Uterus (tissue), 3 donors: ENCODE measurements at regions not wholly inside any gene's neighbourhood (a gene's known extent, or its start where the extent isn't known, plus 50 kb on each side); places are given as distances from the start of the nearest gene placed in this dataset.

Experiments
- DNase-seq, 2 donors: peaks; one replicate each; pipeline ENCODE4 v3.0.0-alpha.2; 2019 to 2020
- H3K27ac ChIP-seq, 2 donors: fragments of 200-600 bp; sonication (generic); 1 replicate in 1 of 2; 2 replicates in 1 of 2; pipeline ENCODE4 v1.5.1; 2016 to 2018
- H3K27me3 ChIP-seq, 2 donors: fragments of 200-600 bp; sonication (generic); one replicate each; pipeline ENCODE4 v1.5.1; 2018 to 2019; ENCODE audit warnings: control low read depth in 1 of 2
- H3K36me3 ChIP-seq, 2 donors: fragments of 200-600 bp; sonication (generic); one replicate each; pipeline ENCODE4 v1.5.1; 2019; ENCODE audit warnings: control low read depth in 1 of 2
- H3K4me1 ChIP-seq, 2 donors: fragments of 200-600 bp; sonication (generic); one replicate each; pipeline ENCODE4 v1.5.1; 2018 to 2019; ENCODE audit warnings: control low read depth in 1 of 2
- H3K4me3 ChIP-seq, 2 donors: fragments of 200-600 bp; sonication (generic); 1 replicate in 1 of 2; 2 replicates in 1 of 2; pipeline ENCODE4 v1.5.1; 2018 to 2019; ENCODE audit warnings: mild to moderate bottlenecking in 1 of 2
- H3K9me3 ChIP-seq, 2 donors: fragments of 200-600 bp; sonication (generic); one replicate each; pipeline ENCODE4 v1.5.1; 2019; ENCODE audit warnings: control low read depth in 1 of 2
- CTCF ChIP-seq, 4 experiments: fragments of 200-600 bp in 2 of 4; fragments of 450-650 bp in 2 of 4; sonication (generic) in 2 of 4; IDR thresholded peaks; one replicate each; pipeline ENCODE4 v1.5.1; 2016 to 2019; ENCODE audit warnings: antibody characterized with exemption in 4 of 4, mild to moderate bottlenecking in 2 of 4, moderate library complexity in 1 of 4
- POLR2A ChIP-seq, 2 donors: fragments of 450-650 bp; IDR thresholded peaks; one replicate each; pipeline ENCODE4 v1.6.1; 2016; ENCODE audit warnings: antibody characterized with exemption in 2 of 2, mild to moderate bottlenecking in 1 of 2, moderate library complexity in 1 of 2
- intact Hi-C: fragments of 100-400 bp; cut with DNase I; formaldehyde crosslinking; loops from one replicate; pipeline ENCODE4 v1.15.1; 2023; ENCODE audit warnings: low total_unique reads
- donor health status: DM: yes; HTN: yes; CAD: no.

GRCh38 chr9:81772144-81772543, 82.8 kb upstream of the TLE1 start:
- Histone ChIP-seq H3K36me3 (no peaks in the 10 kb centered on the region), H3K9me3 (no peaks in the 10 kb centered on the region), H3K27ac (no peak overlapping the region), H3K4me3 (no peak overlapping the region), H3K27me3 (no peaks in the 10 kb centered on the region), H3K4me1 (no peaks in the 10 kb centered on the region)
- DNase-seq, result no peak
- TF ChIP-seq POLR2A (IDR thresholded peaks at IDR 0.05) (no peak), CTCF (IDR thresholded peaks at IDR 0.05) (no peak)
- intact Hi-C loops, result no loop called here

- Histone ChIP-seq H3K9me3 (no peaks in the 10 kb centered on the region), H3K36me3 (no peaks in the 10 kb centered on the region), H3K27ac (no peak overlapping the region), H3K4me1 (no peaks in the 10 kb centered on the region), H3K4me3 (no peak overlapping the region), H3K27me3 (no peaks in the 10 kb centered on the region)
- no peak for DNase-seq
- intact Hi-C loops, result no loop called here
- no peak for TF ChIP-seq POLR2A (IDR thresholded peaks at IDR 0.05)
- no peak for TF ChIP-seq CTCF (IDR thresholded peaks at IDR 0.05)
Observed at GRCh38 chr9:81776390-81776789, 87.0 kb upstream of the TLE1 start.

- intact Hi-C loops, result no loop called here
- no peak overlapping the region for H3K4me3 ChIP-seq
- H3K27ac ChIP-seq, result no peak overlapping the region
- DNase-seq, result no peak
- no peaks in the 10 kb centered on the region for H3K36me3 ChIP-seq
- no peak for TF ChIP-seq CTCF (IDR thresholded peaks at IDR 0.05)
- H3K9me3 ChIP-seq, result no peaks in the 10 kb centered on the region
- H3K27me3 ChIP-seq, result no peaks in the 10 kb centered on the region
- H3K4me1 ChIP-seq, result no peaks in the 10 kb centered on the region
Observed at GRCh38 chr9:81776834-81777233, 87.5 kb upstream of the TLE1 start.

- Histone ChIP-seq H3K27ac (no peak overlapping the region), H3K9me3 (no peaks in the 10 kb centered on the region), H3K27me3 (no peaks in the 10 kb centered on the region), H3K4me1 (no peaks in the 10 kb centered on the region), H3K4me3 (no peak overlapping the region), H3K36me3 (no peaks in the 10 kb centered on the region)
- DNase-seq, result no peak
- intact Hi-C loops, result no loop called here
- TF ChIP-seq CTCF (IDR thresholded peaks at IDR 0.05) (no peak), POLR2A (IDR thresholded peaks at IDR 0.05) (no peak)
Observed at GRCh38 chr9:81777482-81777881, 88.1 kb upstream of the TLE1 start.

- H3K27me3 ChIP-seq, result no peaks in the 10 kb centered on the region
- TF ChIP-seq POLR2A (IDR thresholded peaks at IDR 0.05) (no peak), CTCF (IDR thresholded peaks at IDR 0.05) (no peak)
- no peaks in the 10 kb centered on the region for H3K36me3 ChIP-seq
- no peaks in the 10 kb centered on the region for H3K9me3 ChIP-seq
- H3K4me1 ChIP-seq, result no peaks in the 10 kb centered on the region
- H3K4me3 ChIP-seq, result no peak overlapping the region
- intact Hi-C loops, result no loop called here
- no peak for DNase-seq
- no peak overlapping the region for H3K27ac ChIP-seq
Observed at GRCh38 chr9:81782313-81782995, 93.1 kb upstream of the TLE1 start.
